Activated CD4-positive, alpha-beta memory T cell treated with anti-CD3 and anti-CD28 coated beads for 36 hours (primary cell): ENCODE measurements at regions not wholly inside any gene's neighbourhood (a gene's known extent, or its start where the extent isn't known, plus 50 kb on each side); places are given as distances from the start of the nearest gene placed in this dataset.

ENCODE experiments used
- CTCF ChIA-PET: fragments of 350-600 bp; sonication (Branson Sonifier 250); formaldehyde crosslinking; loops from one replicate; lab custom pipeline; 2021; ENCODE audit warnings: antibody characterized with exemption, inconsistent platforms; lab: Charles Lee
- POLR2A ChIA-PET: fragments of 350-600 bp; sonication (Branson Sonifier 250); formaldehyde crosslinking; loops from one replicate; lab custom pipeline; 2021; ENCODE audit warnings: antibody characterized with exemption; lab: Charles Lee
- DNase-seq: peaks from one replicate; pipeline ENCODE4 v3.0.0-alpha.2; 2020
- H3K27ac Mint-ChIP-seq: one replicate; pipeline ENCODE4 v1.8.0; 2021; ENCODE audit warnings: mixed read lengths
- H3K27me3 Mint-ChIP-seq: one replicate; pipeline ENCODE4 v1.8.0; 2021; ENCODE audit warnings: mixed read lengths
- H3K36me3 Mint-ChIP-seq: one replicate; pipeline ENCODE4 v1.8.0; 2021; ENCODE audit warnings: mixed read lengths
- H3K4me1 Mint-ChIP-seq: one replicate; pipeline ENCODE4 v1.8.0; 2021; ENCODE audit warnings: low read depth, mixed read lengths
- H3K4me3 Mint-ChIP-seq: one replicate; pipeline ENCODE4 v1.8.0; 2021; ENCODE audit warnings: mild to moderate bottlenecking, mixed read lengths
- H3K9me3 Mint-ChIP-seq: one replicate; pipeline ENCODE4 v1.8.0; 2021; ENCODE audit warnings: mixed read lengths
- intact Hi-C: fragments of 100-400 bp; cut with micrococcal nuclease; formaldehyde crosslinking; loops from one replicate; pipeline ENCODE4 v1.15.1; 2023

DNA sequence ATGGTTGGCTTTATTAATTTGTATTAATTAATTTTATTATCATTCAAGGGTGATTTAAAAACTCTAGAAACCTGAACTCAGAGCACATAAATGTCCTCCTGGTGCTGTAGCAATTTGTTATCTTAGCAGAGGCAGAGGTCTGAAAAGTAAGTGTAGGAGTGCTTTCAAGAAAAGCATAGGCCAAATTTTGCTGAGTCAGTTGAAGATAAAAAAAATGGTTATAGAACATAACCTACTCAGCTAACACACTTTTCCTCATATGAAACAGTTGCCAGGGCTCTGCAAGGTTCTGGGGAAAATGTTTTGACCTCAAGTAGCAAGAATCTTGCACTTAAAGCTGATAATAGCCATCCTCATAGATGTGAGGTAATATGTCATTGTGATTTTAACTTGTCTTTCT, 53.5 kb upstream of the CHODL start:
- no peak for DNase-seq
- Mint-ChIP-seq H3K27ac (no peak overlapping the region), H3K9me3 (peaks cover 22% of the 10 kb centered on the region), H3K4me1 (no peaks in the 10 kb centered on the region), H3K27me3 (no peaks in the 10 kb centered on the region), H3K36me3 (no peaks in the 10 kb centered on the region), H3K4me3 (no peak overlapping the region)
- POLR2A ChIA-PET, result interaction anchor here (0.6 kb wide), 1 partner anchor 22 kb away, joined by 3 read pairs; no protein-coding TSS in a partner anchor
- CTCF ChIA-PET, result no interaction called here
- intact Hi-C loops, result no loop called here

DNA sequence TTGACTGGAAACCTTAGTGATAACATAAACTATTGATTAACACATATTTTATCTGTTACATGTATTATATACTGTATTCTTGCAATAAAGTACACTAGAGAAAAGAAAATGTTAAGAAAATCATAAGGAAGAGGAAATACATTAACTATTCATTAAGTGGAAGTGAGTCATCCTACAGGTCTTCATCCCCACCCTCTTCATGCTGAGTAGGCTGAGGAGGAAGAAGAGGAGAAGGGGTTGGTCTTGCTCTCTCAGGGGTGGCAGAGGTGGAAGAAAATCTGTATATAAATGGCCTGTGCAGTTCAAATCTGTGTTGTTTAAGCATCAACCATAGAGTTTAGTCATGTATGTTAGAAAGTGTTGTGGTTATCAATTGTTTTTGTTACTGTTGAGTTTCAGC, 66.1 kb upstream of the CHODL start:
- no peaks in the 10 kb centered on the region for H3K4me1 Mint-ChIP-seq
- no peaks in the 10 kb centered on the region for H3K36me3 Mint-ChIP-seq
- intact Hi-C loops, result no loop called here
- ChIA-PET POLR2A (no interaction called here), CTCF (no interaction called here)
- peaks cover 5% of the 10 kb centered on the region for H3K9me3 Mint-ChIP-seq
- no peaks in the 10 kb centered on the region for H3K27me3 Mint-ChIP-seq
- H3K4me3 Mint-ChIP-seq, result no peak overlapping the region
- no peak for DNase-seq
- H3K27ac Mint-ChIP-seq, result no peak overlapping the region

DNA sequence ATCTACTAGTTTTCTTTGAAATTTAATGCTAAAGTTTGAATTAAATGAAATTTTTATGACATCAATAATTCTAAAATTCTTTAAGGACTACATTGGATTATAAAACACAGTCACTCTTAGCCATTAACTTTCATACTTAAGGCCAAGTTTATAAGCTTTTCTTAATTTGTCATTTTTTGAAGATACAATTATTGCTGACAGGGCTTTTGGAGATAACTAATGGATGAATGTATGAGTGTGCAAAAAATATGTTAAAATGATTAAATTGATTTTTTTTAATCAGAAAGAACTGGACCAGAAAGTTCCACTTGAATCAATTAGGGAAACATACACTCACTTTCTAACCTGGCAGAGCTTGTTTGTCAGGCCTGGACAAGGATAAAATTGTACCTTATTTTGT, 70.3 kb upstream of the CHODL start:
- Mint-ChIP-seq H3K36me3 (no peaks in the 10 kb centered on the region), H3K9me3 (peaks cover 16% of the 10 kb centered on the region), H3K27ac (no peak overlapping the region), H3K4me3 (no peak overlapping the region), H3K4me1 (no peaks in the 10 kb centered on the region), H3K27me3 (no peaks in the 10 kb centered on the region)
- intact Hi-C loops, result no loop called here
- POLR2A ChIA-PET, result no interaction called here
- no peak for DNase-seq
- CTCF ChIA-PET, result no interaction called here

DNA sequence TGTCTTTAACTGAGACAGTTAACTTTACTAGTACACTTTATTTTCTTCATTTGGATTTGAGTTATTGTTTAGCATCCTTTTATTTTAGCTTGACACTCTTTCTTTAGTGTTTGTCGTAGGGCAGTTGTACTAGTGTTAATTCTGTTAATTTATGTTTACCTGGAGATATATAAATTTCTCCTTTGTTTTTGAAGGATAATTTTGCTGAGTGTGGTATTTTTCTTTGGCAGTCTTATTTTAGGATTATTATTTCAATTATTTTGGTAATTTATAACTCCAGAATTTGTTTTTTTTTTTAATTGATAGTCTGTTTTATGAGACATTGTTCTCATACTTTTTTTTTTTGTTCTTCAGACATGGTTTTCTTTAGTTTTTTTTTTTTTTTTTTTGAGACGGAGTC, 73.8 kb upstream of the CHODL start:
- CTCF ChIA-PET, result no interaction called here
- H3K4me3 Mint-ChIP-seq, result no peak overlapping the region
- H3K36me3 Mint-ChIP-seq, result no peaks in the 10 kb centered on the region
- no peaks in the 10 kb centered on the region for H3K4me1 Mint-ChIP-seq
- no peak for DNase-seq
- intact Hi-C loops, result no loop called here
- no peak overlapping the region for H3K27ac Mint-ChIP-seq
- no peaks in the 10 kb centered on the region for H3K27me3 Mint-ChIP-seq
- H3K9me3 Mint-ChIP-seq, result peaks cover 17% of the 10 kb centered on the region
- POLR2A ChIA-PET, result no interaction called here

DNA sequence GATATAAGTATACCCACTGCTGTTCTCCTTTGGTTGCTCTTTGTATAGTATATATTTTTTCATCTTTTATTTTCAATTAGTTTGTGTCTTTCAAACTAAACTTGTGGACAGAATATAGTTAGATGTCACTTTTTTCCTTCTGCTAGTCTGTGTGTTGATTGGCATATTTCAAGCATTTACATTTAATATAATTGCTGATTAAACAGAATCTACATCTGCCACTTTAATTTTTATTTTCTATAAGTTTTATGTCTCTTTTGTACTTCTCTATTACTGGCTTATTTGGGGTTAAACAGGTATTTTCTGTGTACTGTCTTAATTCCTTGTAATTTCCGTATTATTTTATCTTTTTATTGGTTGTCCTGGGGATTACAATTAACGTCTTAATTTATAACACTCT, 74.4 kb upstream of the CHODL start:
- ChIA-PET POLR2A (no interaction called here), CTCF (no interaction called here)
- peaks cover 17% of the 10 kb centered on the region for H3K9me3 Mint-ChIP-seq
- no peak overlapping the region for H3K4me3 Mint-ChIP-seq
- no peak for DNase-seq
- no peaks in the 10 kb centered on the region for H3K36me3 Mint-ChIP-seq
- no peaks in the 10 kb centered on the region for H3K27me3 Mint-ChIP-seq
- H3K4me1 Mint-ChIP-seq, result no peaks in the 10 kb centered on the region
- H3K27ac Mint-ChIP-seq, result no peak overlapping the region
- intact Hi-C loops, result no loop called here

DNA sequence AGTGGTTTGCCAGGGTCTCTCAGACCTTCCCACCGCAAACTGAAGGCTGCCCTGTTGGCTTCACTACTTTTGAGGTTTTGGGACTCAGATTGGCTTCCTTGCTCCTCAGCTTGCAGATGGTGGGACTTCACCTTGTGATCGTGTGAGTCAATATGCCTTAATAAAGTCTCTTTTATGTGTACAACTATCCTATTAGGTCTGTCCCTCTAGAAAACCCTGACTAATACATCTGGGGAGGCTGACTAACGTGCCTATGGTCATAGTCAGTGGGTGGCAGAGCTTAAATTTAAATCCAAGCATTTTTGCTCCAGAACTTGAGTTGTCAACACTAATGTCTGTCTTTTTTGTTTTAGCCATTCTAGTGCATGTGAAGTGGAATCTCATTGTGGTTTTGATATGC, 76.5 kb upstream of the CHODL start:
- H3K36me3 Mint-ChIP-seq, result no peaks in the 10 kb centered on the region
- intact Hi-C loops, result no loop called here
- H3K27me3 Mint-ChIP-seq, result no peaks in the 10 kb centered on the region
- H3K4me3 Mint-ChIP-seq, result no peak overlapping the region
- H3K9me3 Mint-ChIP-seq, result peaks cover 18% of the 10 kb centered on the region
- CTCF ChIA-PET, result no interaction called here
- no peak overlapping the region for H3K27ac Mint-ChIP-seq
- POLR2A ChIA-PET, result no interaction called here
- no peaks in the 10 kb centered on the region for H3K4me1 Mint-ChIP-seq
- no peak for DNase-seq

DNA sequence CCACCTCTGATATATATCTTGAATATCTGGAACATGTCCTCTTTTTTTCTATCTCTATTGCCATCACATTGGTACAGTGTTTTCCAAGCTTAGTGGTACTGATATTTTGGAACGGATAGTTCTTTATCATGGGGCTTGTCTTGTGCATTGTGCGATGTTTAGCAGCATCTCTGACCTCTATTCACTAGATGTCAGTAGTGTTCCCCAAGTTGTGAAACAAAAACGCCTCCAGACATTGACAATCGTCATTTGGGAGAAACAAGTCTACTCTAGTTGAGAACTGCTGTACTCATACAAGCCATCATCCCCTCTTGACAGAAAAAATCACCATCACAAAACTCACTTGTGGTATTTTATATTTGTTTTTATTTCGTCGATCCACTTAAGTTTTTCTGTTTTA, 79.7 kb upstream of the CHODL start:
- Mint-ChIP-seq H3K27me3 (no peaks in the 10 kb centered on the region), H3K4me3 (no peak overlapping the region), H3K27ac (no peak overlapping the region), H3K36me3 (no peaks in the 10 kb centered on the region), H3K9me3 (peaks cover 14% of the 10 kb centered on the region), H3K4me1 (no peaks in the 10 kb centered on the region)
- CTCF ChIA-PET, result no interaction called here
- POLR2A ChIA-PET, result no interaction called here
- DNase-seq, result no peak
- intact Hi-C loops, result no loop called here

DNA sequence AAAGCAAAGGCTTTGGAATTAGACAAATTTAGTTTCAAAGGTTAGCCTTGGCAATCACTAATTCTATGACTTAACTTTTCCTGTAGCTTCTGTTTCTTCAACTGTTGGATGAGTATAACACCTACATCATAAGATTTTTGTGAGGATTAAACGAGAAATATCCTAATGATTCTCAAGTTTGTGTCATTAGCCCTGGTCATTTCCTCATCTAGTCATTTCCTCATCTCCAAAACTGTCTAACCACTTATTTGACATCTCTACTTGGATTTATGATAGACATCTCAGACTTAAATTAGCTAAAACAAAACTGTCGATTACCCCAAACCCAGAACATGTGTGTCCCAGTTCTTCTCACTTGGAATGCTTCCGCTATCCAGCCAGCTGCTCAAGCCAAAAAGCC, 80.2 kb upstream of the CHODL start:
- DNase-seq, result no peak
- ChIA-PET POLR2A (no interaction called here), CTCF (no interaction called here)
- Mint-ChIP-seq H3K27me3 (no peaks in the 10 kb centered on the region), H3K9me3 (peaks cover 17% of the 10 kb centered on the region), H3K36me3 (no peaks in the 10 kb centered on the region), H3K4me3 (no peak overlapping the region), H3K4me1 (no peaks in the 10 kb centered on the region), H3K27ac (no peak overlapping the region)
- intact Hi-C loops, result no loop called here

DNA sequence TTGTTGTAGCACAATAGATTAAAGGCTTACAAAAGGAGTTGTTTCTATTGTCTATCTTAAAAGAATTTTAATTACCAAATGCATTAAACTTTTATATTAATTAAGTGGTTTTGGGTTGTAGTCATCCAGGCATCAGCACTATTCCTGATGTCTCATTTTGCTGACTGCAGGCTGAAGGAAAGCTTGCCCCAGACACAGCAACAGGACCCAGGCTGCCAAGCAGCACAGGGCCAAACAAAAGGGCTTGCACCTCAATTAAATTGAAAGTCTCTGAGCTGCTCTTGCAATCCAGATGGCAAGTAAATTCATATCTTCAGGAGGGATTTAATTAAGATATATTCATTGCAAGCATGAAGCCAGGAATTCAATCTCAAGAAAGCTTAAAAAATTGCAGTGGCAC, 80.7 kb upstream of the CHODL start:
- Mint-ChIP-seq H3K27ac (no peak overlapping the region), H3K27me3 (no peaks in the 10 kb centered on the region), H3K9me3 (peaks cover 19% of the 10 kb centered on the region), H3K36me3 (no peaks in the 10 kb centered on the region), H3K4me1 (no peaks in the 10 kb centered on the region), H3K4me3 (no peak overlapping the region)
- intact Hi-C loops, result no loop called here
- no peak for DNase-seq
- ChIA-PET POLR2A (no interaction called here), CTCF (no interaction called here)

DNA sequence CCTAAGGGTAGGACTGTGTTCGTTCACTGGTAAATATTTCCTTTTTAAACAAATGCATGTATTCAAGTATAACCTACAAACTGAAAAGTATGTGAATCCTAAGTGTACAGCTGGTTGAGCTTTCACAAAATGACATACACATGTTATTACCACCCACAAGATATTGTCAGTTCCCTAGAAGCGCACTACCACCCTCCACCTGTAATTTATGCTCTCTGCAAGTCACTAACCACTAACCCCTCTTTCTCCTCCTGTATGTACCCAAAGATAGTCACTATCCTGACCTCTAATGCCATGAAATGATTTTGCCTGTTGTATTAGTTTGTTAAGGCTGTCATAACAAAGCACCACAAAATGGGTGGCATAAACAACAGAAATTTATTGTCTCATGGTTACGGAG, 82.8 kb upstream of the CHODL start:
- Mint-ChIP-seq H3K36me3 (no peaks in the 10 kb centered on the region), H3K27ac (no peak overlapping the region)

DNA sequence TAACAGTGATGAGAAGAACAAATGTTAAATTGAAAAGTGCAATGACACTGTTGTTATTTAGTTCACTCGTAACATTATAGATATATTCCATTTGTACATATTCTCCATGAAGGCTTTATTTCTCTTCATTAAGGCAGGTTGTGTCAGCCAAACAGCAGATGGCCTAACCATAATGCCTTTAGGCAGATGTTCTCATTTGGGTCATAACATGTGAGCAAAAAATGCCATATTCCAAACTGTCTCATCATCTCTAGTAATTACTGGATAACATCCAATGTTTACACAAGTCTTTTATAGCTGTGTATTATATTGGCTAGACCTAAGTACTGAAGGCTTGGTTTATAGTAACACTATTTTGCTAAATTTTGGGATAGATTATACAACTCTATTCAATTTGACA, 87.2 kb upstream of the CHODL start:
- Mint-ChIP-seq H3K27ac (no peak overlapping the region), H3K27me3 (no peaks in the 10 kb centered on the region), H3K9me3 (peaks cover 13% of the 10 kb centered on the region), H3K36me3 (no peaks in the 10 kb centered on the region), H3K4me3 (no peak overlapping the region), H3K4me1 (no peaks in the 10 kb centered on the region)
- DNase-seq, result no peak
- CTCF ChIA-PET, result no interaction called here
- POLR2A ChIA-PET, result no interaction called here
- intact Hi-C loops, result no loop called here

More for the DNA sequence above, 82.8 kb upstream of the CHODL start:
- H3K4me3 Mint-ChIP-seq, result no peak overlapping the region
- ChIA-PET CTCF (no interaction called here), POLR2A (no interaction called here)
- intact Hi-C loops, result loop anchor here (2.0 kb wide), 1 partner anchor 49 kb away; no protein-coding TSS in a partner anchor
- no peak for DNase-seq
- H3K4me1 Mint-ChIP-seq, result no peaks in the 10 kb centered on the region
- no peaks in the 10 kb centered on the region for H3K27me3 Mint-ChIP-seq
- H3K9me3 Mint-ChIP-seq, result peaks cover 17% of the 10 kb centered on the region

DNA sequence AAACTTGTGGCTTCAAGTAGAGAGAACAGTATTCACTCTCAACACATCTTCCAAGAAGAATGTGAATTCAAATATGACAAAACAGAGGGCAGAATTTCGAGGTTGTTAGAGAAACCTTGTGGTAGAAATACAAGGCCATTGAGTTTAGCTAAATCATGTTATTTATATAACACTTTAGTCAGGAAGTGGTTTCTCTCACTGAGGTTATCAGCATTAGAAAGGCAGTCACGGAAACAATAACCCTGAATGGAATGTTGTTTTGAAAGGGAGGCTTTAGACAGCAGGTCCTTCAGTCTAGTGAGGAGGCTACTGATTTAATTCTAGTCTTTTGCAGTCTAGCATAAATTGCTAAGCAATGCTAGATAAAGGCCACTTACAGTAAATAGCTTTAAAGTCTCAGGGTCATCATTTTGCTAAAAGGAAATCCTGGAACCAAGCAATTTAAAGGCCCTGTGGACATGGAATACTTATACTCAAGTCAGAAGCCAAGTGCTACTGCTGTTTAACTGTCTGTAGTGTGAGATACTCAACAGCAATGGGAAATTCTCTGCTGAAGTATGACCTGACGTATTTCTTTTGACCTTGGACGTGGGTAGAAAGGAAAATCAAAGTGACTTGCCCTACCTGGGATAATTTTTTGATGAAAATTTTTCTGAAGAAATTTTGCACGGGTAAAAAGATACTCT, 89.0 kb upstream of the CHODL start:
- peaks cover 9% of the 10 kb centered on the region for H3K9me3 Mint-ChIP-seq
- no peaks in the 10 kb centered on the region for H3K4me1 Mint-ChIP-seq
- CTCF ChIA-PET, result no interaction called here
- POLR2A ChIA-PET, result no interaction called here
- intact Hi-C loops, result no loop called here
- no peaks in the 10 kb centered on the region for H3K27me3 Mint-ChIP-seq
- no peak overlapping the region for H3K27ac Mint-ChIP-seq
- no peak overlapping the region for H3K4me3 Mint-ChIP-seq
- no peak for DNase-seq
- no peaks in the 10 kb centered on the region for H3K36me3 Mint-ChIP-seq

DNA sequence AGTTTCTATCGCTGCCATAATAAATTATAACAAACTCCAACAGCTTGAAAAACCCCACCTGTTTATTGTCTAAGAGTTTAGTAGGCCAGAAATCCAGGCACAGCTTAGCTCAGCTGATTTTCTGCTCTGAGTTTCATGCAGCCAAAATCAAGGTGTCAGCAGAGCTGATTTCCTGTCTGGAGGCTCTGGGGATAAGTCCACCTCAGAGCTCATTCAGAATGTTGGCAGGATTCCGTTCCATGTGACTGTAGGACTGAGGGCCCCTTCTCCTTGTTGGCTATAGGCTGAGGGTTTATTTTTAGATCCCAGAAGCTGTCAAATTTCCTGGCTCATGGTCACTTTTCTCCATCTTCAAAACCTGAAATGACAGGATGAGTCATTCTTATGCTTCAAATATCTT, 91.6 kb upstream of the CHODL start:
- no peaks in the 10 kb centered on the region for H3K36me3 Mint-ChIP-seq
- peaks cover 7% of the 10 kb centered on the region for H3K9me3 Mint-ChIP-seq
- no peaks in the 10 kb centered on the region for H3K27me3 Mint-ChIP-seq
- intact Hi-C loops, result no loop called here
- DNase-seq, result no peak
- H3K27ac Mint-ChIP-seq, result no peak overlapping the region
- no peaks in the 10 kb centered on the region for H3K4me1 Mint-ChIP-seq
- ChIA-PET POLR2A (no interaction called here), CTCF (no interaction called here)
- no peak overlapping the region for H3K4me3 Mint-ChIP-seq
